ENCODE measurements at regions not wholly inside any gene's neighbourhood (a gene's known extent, or its start where the extent isn't known, plus 50 kb on each side); places are given as distances from the start of the nearest gene placed in this dataset.

GRCh38 chr14:71834284-71835204 is 97.7 kb upstream of the RGS6 start:
- Histone ChIP-seq H3K9me3 (peaks cover 0 to 9% of the 10 kb centered on the region in 2 donors), H3K27ac (no peak overlapping the region), H3K36me3 (no peaks in the 10 kb centered on the region), H3K4me1 (peaks cover 0 to 3% (median 0%) of the 10 kb centered on the region in 4 donors), H3K4me3 (no peak overlapping the region), H3K27me3 (no peaks in the 10 kb centered on the region)
- no peak for DNase-seq
- TF ChIP-seq POLR2A (IDR thresholded peaks at IDR 0.05): no peak
- in situ Hi-C loops (cut with MboI; ENCODE audit: low pct_ligation_motif_present in 1 of 4, low pct_unique_long_range_greater_than_20kb in 1 of 4, low sequenced_read_pairs in 3 of 4): no loop called here
- WGBS, 2 donors (ENCODE audit: low coverage in 1 of 2): 69% methylated on average over 2 to 4 of the region's 4 CpGs
- intact Hi-C loops (cut with DNase I; ENCODE audit: low total_unique reads): no loop called here

DNA sequence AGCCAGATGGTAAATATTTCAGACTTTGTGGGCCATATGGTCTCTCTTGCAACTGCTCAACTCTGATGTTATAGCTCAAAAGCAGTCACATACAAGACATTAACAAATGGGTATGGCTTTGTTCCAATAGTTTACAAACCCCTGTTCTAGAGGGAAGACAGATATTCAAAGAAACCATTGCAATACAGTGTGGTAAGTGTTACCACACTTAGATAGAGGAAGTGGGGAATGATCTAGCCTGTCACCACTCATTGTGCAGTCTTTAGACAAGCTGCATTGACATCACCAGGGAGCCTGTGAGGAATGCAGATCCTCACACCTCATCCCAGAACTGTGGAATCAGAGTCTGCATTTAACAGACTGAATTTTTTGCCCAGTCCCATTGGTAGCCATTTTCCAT is 80.0 kb upstream of the RGS6 start:
- intact Hi-C loops (cut with DNase I; ENCODE audit: low total_unique reads): no loop called here
- Histone ChIP-seq H3K36me3 (no peaks in the 10 kb centered on the region), H3K27me3 (no peaks in the 10 kb centered on the region), H3K4me1 (no peaks in the 10 kb centered on the region), H3K27ac (no peak overlapping the region), H3K9me3 (no peaks in the 10 kb centered on the region), H3K4me3 (no peak overlapping the region)
- DNase-seq: no peak
- TF ChIP-seq POLR2AphosphoS5 (IDR thresholded peaks at IDR 0.05) (no peak), EP300 (IDR thresholded peaks at IDR 0.05; ENCODE audit: low read depth) (no peak), POLR2A (IDR thresholded peaks at IDR 0.05) (no peak)
- TF ChIP-seq, protein P1, sequence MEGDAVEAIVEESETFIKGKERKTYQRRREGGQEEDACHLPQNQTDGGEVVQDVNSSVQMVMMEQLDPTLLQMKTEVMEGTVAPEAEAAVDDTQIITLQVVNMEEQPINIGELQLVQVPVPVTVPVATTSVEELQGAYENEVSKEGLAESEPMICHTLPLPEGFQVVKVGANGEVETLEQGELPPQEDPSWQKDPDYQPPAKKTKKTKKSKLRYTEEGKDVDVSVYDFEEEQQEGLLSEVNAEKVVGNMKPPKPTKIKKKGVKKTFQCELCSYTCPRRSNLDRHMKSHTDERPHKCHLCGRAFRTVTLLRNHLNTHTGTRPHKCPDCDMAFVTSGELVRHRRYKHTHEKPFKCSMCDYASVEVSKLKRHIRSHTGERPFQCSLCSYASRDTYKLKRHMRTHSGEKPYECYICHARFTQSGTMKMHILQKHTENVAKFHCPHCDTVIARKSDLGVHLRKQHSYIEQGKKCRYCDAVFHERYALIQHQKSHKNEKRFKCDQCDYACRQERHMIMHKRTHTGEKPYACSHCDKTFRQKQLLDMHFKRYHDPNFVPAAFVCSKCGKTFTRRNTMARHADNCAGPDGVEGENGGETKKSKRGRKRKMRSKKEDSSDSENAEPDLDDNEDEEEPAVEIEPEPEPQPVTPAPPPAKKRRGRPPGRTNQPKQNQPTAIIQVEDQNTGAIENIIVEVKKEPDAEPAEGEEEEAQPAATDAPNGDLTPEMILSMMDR (IDR thresholded peaks at IDR 0.05): no peak
- in situ Hi-C loops (cut with MboI; ENCODE audit: low pct_ligation_motif_present in 1 of 4, low pct_unique_long_range_greater_than_20kb in 1 of 4, low sequenced_read_pairs in 3 of 4): no loop called here

DNA sequence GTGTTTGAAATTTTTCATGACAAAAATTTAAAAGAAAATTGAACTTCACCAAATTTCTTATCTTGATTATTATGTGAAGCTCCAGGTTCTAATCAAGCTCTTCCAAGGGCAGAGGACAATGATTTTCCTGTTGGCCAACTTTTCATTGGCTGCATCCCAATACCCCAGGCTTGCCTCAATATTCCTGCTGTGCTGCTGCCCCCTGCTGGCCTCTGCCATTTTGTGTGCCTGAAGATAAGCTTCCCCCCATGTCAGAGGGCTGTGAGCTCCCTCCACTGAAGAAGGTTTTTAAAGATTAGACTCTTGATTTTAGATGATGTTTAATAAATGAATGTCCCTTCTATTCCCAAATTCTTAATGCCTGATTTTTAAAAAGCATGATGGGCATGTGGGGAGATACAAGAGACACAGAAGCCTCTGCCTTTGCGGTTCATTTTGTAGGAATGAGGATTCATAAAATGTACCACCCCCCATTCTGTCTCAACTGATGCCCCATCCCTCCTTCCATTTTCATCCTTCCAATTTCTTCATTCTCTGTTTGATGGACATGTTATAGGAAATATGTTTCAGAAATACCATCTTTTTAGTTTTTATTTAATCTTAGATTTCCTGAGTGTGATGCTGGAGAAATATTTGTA is 76.7 kb upstream of the RGS6 start:
- Histone ChIP-seq H3K4me1 (no peaks in the 10 kb centered on the region), H3K36me3 (no peaks in the 10 kb centered on the region), H3K27ac (no peak overlapping the region), H3K9me3 (no peaks in the 10 kb centered on the region), H3K27me3 (no peaks in the 10 kb centered on the region), H3K4me3 (no peak overlapping the region)
- no peak for TF ChIP-seq POLR2AphosphoS5 (IDR thresholded peaks at IDR 0.05)
- TF ChIP-seq, protein P1 (IDR thresholded peaks at IDR 0.05): peak; percentile 53 to 60 (median 58)
- intact Hi-C loops (cut with DNase I; ENCODE audit: low total_unique reads) (no loop called here), in situ Hi-C loops (cut with MboI; ENCODE audit: low pct_ligation_motif_present in 1 of 4, low pct_unique_long_range_greater_than_20kb in 1 of 4, low sequenced_read_pairs in 3 of 4) (no loop called here)
- peak; percentile 73 for DNase-seq
- 97 to 100% methylated on average over 1 of the region's 1 CpG for WGBS, 2 donors (ENCODE audit: low coverage in 1 of 2)

DNA sequence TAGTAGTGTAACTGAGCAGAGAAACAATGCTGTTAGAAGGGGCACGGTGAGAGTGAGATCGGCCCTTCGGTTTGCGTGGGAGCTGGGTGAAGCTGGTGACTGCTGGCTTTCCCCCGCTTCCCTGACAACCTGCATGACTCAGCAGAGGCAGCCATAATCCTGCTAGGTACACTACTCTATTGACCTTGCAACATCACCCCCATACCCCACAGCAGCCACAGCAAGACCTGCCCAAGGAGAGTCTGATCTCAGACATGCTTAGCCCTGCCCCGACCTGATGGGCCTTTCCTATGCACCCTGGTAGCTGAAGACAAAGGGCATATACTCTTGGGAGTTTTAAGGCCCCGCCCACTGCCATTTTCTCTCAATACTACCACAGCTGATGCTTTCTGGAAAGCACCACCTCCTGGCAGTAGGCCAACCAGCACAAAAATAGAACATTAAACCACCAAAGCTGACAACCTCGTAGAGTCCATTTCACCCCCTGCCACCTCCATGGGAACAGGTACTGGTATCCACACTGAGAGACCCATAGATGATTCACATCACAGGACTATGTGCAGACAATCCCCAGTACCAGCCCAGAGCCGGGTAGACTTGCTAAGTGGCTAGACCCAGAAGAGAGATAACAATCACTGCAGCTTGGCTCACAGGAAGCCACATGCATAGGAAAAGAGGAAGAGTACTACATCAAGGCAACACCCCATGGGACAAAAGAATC is 75.9 kb upstream of the RGS6 start:
- intact Hi-C loops (cut with DNase I; ENCODE audit: low total_unique reads) (no loop called here), in situ Hi-C loops (cut with MboI; ENCODE audit: low pct_ligation_motif_present in 1 of 4, low pct_unique_long_range_greater_than_20kb in 1 of 4, low sequenced_read_pairs in 3 of 4) (no loop called here)
- TF ChIP-seq POLR2A (IDR thresholded peaks at IDR 0.05) (no peak), EP300 (IDR thresholded peaks at IDR 0.05; ENCODE audit: low read depth) (no peak), POLR2AphosphoS5 (IDR thresholded peaks at IDR 0.05) (no peak)
- TF ChIP-seq, protein P1 (IDR thresholded peaks at IDR 0.05): no peak

More for the DNA sequence above, 75.9 kb upstream of the RGS6 start:
- H3K4me3 ChIP-seq: no peak overlapping the region
- 64 to 67% methylated on average over 2 to 9 of the region's 9 CpGs for WGBS, 2 donors (ENCODE audit: low coverage in 1 of 2)
- no peaks in the 10 kb centered on the region for H3K27me3 ChIP-seq
- no peak for DNase-seq
- no peaks in the 10 kb centered on the region for H3K9me3 ChIP-seq
- H3K4me1 ChIP-seq: no peaks in the 10 kb centered on the region
- H3K27ac ChIP-seq: no peak overlapping the region
- no peaks in the 10 kb centered on the region for H3K36me3 ChIP-seq

Data from transverse colon (tissue), 4 donors.